Suprapubic skin (tissue), 4 donors: ENCODE measurements at regions not wholly inside any gene's neighbourhood (a gene's known extent, or its start where the extent isn't known, plus 50 kb on each side); places are given as distances from the start of the nearest gene placed in this dataset.
"Not testable (repeated sequence)": the region's sequence is repeated elsewhere in the genome, so short reads cannot be mapped to it uniquely, and the experiment has no call there.

Experiments
- DNase-seq, 2 donors: peaks; one replicate each; pipeline ENCODE4 v3.0.0-alpha.2; 2019; ENCODE audit warnings: low spot score in 2 of 2
- H3K27ac ChIP-seq: fragments of 200-600 bp; sonication (generic); one replicate; pipeline ENCODE4 v1.5.1; 2019
- H3K27me3 ChIP-seq: fragments of 200-600 bp; sonication (generic); one replicate; pipeline ENCODE4 v1.5.1; 2019
- H3K36me3 ChIP-seq: fragments of 200-600 bp; sonication (generic); one replicate; pipeline ENCODE4 v1.5.1; 2019
- H3K4me1 ChIP-seq: fragments of 200-600 bp; sonication (generic); one replicate; pipeline ENCODE4 v1.5.1; 2019
- H3K4me3 ChIP-seq: fragments of 200-600 bp; sonication (generic); one replicate; pipeline ENCODE4 v1.5.1; 2019; ENCODE audit warnings: mild to moderate bottlenecking
- H3K9me3 ChIP-seq: fragments of 200-600 bp; sonication (generic); one replicate; pipeline ENCODE4 v1.5.1; 2019
- EP300 ChIP-seq: sonication (generic); formaldehyde crosslinking; IDR thresholded peaks from one replicate; pipeline ENCODE4 v1.6.1; 2017; ENCODE audit warnings: antibody characterized with exemption
- POLR2A ChIP-seq, 2 donors: fragments of 450-650 bp; IDR thresholded peaks; one replicate each; pipeline ENCODE4 v1.6.1; 2017; ENCODE audit warnings: antibody characterized with exemption in 2 of 2, mild to moderate bottlenecking in 2 of 2, moderate library complexity in 2 of 2
- POLR2AphosphoS5 ChIP-seq, 3 donors: sonication (generic); formaldehyde crosslinking; IDR thresholded peaks; one replicate each; pipeline ENCODE4 v1.6.1; 2017; ENCODE audit warnings: antibody characterized with exemption in 3 of 3
- WGBS: methylation state at CpG from one replicate; pipeline ENCODE4 v1.1.5; 2018; 5-methylcytosine and 5-hydroxymethylcytosine counted together
- TF ChIP-seq, protein P1 (sequence below), 2 donors: fragments of 200-600 bp in 1 of 2; fragments of 450-650 bp in 1 of 2; sonication (generic) in 1 of 2; IDR thresholded peaks; one replicate each; pipeline ENCODE4 v1.5.1; 2016 to 2019; ENCODE audit warnings: antibody characterized with exemption in 2 of 2, mild to moderate bottlenecking in 1 of 2, moderate library complexity in 1 of 2

DNA sequence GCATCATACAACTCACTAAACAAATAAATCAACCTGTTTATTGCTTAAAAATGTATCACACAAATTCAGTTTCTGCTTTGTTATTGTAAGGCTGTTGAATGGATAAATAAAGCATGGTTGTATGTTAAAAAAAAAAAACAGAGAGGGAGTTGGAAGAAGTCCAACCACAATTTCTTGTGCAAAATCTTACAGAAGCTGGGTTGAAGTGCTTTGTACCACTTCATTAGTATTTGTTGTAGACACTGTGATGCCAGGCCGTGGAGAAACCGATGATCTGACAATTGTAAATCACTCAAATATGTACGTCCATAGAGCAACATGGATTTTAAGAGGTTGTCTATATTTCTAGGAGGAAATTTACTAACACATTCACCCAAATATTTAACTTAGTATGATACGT lies 132.6 kb upstream of the MXRA5 start:
- Histone ChIP-seq H3K4me3 (no peak overlapping the region), H3K27ac (no peak overlapping the region), H3K4me1 (no peaks in the 10 kb centered on the region), H3K36me3 (no peaks in the 10 kb centered on the region), H3K27me3 (no peaks in the 10 kb centered on the region), H3K9me3 (no peaks in the 10 kb centered on the region)
- TF ChIP-seq, protein P1, sequence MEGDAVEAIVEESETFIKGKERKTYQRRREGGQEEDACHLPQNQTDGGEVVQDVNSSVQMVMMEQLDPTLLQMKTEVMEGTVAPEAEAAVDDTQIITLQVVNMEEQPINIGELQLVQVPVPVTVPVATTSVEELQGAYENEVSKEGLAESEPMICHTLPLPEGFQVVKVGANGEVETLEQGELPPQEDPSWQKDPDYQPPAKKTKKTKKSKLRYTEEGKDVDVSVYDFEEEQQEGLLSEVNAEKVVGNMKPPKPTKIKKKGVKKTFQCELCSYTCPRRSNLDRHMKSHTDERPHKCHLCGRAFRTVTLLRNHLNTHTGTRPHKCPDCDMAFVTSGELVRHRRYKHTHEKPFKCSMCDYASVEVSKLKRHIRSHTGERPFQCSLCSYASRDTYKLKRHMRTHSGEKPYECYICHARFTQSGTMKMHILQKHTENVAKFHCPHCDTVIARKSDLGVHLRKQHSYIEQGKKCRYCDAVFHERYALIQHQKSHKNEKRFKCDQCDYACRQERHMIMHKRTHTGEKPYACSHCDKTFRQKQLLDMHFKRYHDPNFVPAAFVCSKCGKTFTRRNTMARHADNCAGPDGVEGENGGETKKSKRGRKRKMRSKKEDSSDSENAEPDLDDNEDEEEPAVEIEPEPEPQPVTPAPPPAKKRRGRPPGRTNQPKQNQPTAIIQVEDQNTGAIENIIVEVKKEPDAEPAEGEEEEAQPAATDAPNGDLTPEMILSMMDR (IDR thresholded peaks at IDR 0.05), result no peak
- TF ChIP-seq POLR2AphosphoS5 (IDR thresholded peaks at IDR 0.05) (no peak), EP300 (no peak), POLR2A (IDR thresholded peaks at IDR 0.05) (no peak)
- WGBS, result 83% methylated on average over 4 of the region's 4 CpGs
- DNase-seq, result no peak

GRCh38 chrX:3476973-3477372 lies 130.5 kb upstream of the MXRA5 start:
- H3K27me3 ChIP-seq, result no peaks in the 10 kb centered on the region
- H3K4me1 ChIP-seq, result no peaks in the 10 kb centered on the region
- H3K4me3 ChIP-seq, result no peak overlapping the region
- DNase-seq, result no peak
- H3K27ac ChIP-seq, result no peak overlapping the region
- 91% methylated on average over 4 of the region's 4 CpGs for WGBS
- H3K9me3 ChIP-seq, result no peaks in the 10 kb centered on the region
- TF ChIP-seq, protein P1 (IDR thresholded peaks at IDR 0.05), result no peak
- no peak for TF ChIP-seq POLR2AphosphoS5 (IDR thresholded peaks at IDR 0.05)
- TF ChIP-seq EP300, result no peak
- TF ChIP-seq POLR2A (IDR thresholded peaks at IDR 0.05), result no peak
- H3K36me3 ChIP-seq, result no peaks in the 10 kb centered on the region

DNA sequence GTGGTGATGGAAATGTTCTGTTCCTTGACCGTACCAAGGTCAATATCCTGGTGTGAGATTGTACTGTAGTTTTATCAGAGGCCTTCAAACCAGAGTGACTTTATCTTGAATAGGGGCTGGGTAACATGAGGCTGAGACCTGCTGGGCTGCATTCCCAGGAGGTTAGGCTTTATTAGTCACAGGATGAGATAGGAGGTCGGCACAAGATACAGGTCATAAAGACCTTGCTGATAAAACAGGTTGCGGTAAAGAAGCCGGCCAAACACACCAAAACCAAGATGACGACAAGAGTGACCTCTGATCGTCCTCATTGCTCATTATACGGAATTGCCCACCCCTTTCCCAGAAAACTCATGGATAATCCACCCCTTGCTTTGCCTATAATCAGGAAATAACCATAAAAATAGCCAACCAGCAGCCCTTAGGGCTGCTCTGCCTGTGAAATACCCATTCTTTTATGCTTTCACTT lies 123.8 kb upstream of the MXRA5 start:
- H3K27ac ChIP-seq, H3K27me3 ChIP-seq, H3K4me3 ChIP-seq, DNase-seq, H3K9me3 ChIP-seq, H3K4me1 ChIP-seq, H3K36me3 ChIP-seq: not testable (repeated sequence)
- WGBS, result 83% methylated on average over 7 of the region's 7 CpGs

DNA sequence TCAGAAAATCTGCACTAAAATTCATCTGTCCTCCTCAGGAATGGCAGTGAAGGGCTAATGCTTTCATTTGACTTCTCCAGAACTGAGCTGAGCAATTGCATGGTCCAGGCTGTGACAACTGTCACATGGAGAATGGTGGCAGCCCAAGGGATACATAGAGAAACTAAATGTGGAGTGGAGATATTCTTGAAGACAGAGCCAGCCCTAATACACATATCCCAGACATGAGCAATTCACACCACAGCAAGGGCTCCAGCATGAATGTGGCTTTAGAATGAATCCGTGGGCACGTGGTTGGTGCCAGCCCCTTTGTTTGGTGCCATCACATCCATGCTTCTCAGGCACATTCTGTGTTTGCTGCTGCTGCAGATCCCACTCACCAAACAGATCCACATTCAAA lies 121.6 kb upstream of the MXRA5 start:
- no peak for TF ChIP-seq POLR2AphosphoS5 (IDR thresholded peaks at IDR 0.05)
- TF ChIP-seq, protein P1 (IDR thresholded peaks at IDR 0.05), result no peak
- no peak for TF ChIP-seq EP300
- TF ChIP-seq POLR2A (IDR thresholded peaks at IDR 0.05), result no peak
- Histone ChIP-seq H3K27ac (no peak overlapping the region), H3K9me3 (no peaks in the 10 kb centered on the region), H3K4me1 (no peaks in the 10 kb centered on the region), H3K4me3 (no peak overlapping the region), H3K36me3 (no peaks in the 10 kb centered on the region), H3K27me3 (no peaks in the 10 kb centered on the region)
- WGBS, result 83% methylated on average over 2 of the region's 2 CpGs
- no peak for DNase-seq

GRCh38 chrX:3465017-3465416 lies 118.6 kb upstream of the MXRA5 start:
- Histone ChIP-seq H3K9me3 (no peaks in the 10 kb centered on the region), H3K4me3 (no peak overlapping the region), H3K27me3 (no peaks in the 10 kb centered on the region), H3K27ac (no peak overlapping the region), H3K4me1 (no peaks in the 10 kb centered on the region), H3K36me3 (no peaks in the 10 kb centered on the region)
- TF ChIP-seq EP300 (no peak), POLR2A (IDR thresholded peaks at IDR 0.05) (no peak)
- TF ChIP-seq, protein P1 (IDR thresholded peaks at IDR 0.05), result no peak
- 65% methylated on average over 4 of the region's 5 CpGs for WGBS
- DNase-seq, result no peak

DNA sequence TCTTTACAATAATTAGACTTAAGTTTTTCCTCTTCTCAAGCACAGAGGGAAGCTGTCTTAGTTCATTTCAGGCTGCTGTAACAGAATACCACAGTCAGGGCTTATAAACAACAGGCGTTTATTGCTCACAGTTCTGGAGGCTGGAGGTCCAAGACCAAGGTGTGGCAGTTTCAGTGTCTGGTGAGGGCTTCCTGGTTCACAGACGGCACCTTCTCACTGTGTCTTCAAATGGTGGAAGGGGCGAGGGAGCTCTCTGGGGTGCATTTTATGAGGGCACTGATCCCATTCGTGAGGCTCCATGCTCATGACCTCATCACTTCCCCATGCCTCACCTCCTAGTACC lies 115.7 kb upstream of the MXRA5 start:
- H3K27ac ChIP-seq, result no peak overlapping the region
- H3K4me3 ChIP-seq, result no peak overlapping the region
- no peaks in the 10 kb centered on the region for H3K4me1 ChIP-seq
- H3K36me3 ChIP-seq, result no peaks in the 10 kb centered on the region
- TF ChIP-seq POLR2AphosphoS5 (IDR thresholded peaks at IDR 0.05) (no peak), EP300 (no peak), POLR2A (IDR thresholded peaks at IDR 0.05) (no peak)
- TF ChIP-seq, protein P1 (IDR thresholded peaks at IDR 0.05), result no peak
- H3K27me3 ChIP-seq, result no peaks in the 10 kb centered on the region
- no peak for DNase-seq
- WGBS, result 75% methylated on average over 4 of the region's 4 CpGs
- no peaks in the 10 kb centered on the region for H3K9me3 ChIP-seq
